Stomach (tissue), 8 donors: ENCODE measurements at regions not wholly inside any gene's neighbourhood (a gene's known extent, or its start where the extent isn't known, plus 50 kb on each side); places are given as distances from the start of the nearest gene placed in this dataset.

Source experiments
- DNase-seq, 2 donors: peaks; one replicate each; pipeline versions ENCODE4 v3.0.0 to v3.0.0-alpha.2; 2013 to 2019
- H3K27ac ChIP-seq, 5 donors: fragments of 200-600 bp in 4 of 5; sonication (generic) in 4 of 5; one replicate each; pipeline ENCODE4 v1.5.1; 2013 to 2019; ENCODE audit warnings: mild to moderate bottlenecking in 1 of 5, moderate library complexity in 1 of 5
- H3K27me3 ChIP-seq, 3 donors: fragments of 200-600 bp; sonication (generic); one replicate each; pipeline ENCODE4 v1.5.1; 2017 to 2019; ENCODE audit warnings: mixed run types in 1 of 3
- H3K36me3 ChIP-seq, 4 donors: fragments of 200-600 bp; sonication (generic); 1 replicate in 3 of 4; 2 replicates in 1 of 4; pipeline ENCODE4 v1.5.1; 2016 to 2019
- H3K4me1 ChIP-seq, 4 donors: fragments of 200-600 bp; sonication (generic); one replicate each; pipeline ENCODE4 v1.5.1; 2016 to 2019
- H3K4me3 ChIP-seq, 4 donors: fragments of 200-600 bp; sonication (generic) in 3 of 4; one replicate each; pipeline ENCODE4 v1.5.1; 2016 to 2019; ENCODE audit warnings: mild to moderate bottlenecking in 1 of 4
- H3K9me3 ChIP-seq, 4 donors: fragments of 200-600 bp; sonication (generic); one replicate each; pipeline ENCODE4 v1.5.1; 2016 to 2019
- CTCF ChIP-seq, 7 experiments: fragments of 450-650 bp in 4 of 7; fragments of 200-600 bp in 3 of 7; sonication (generic) in 3 of 7; IDR thresholded peaks; one replicate each; pipeline ENCODE4 v1.5.1; 2016 to 2019; ENCODE audit warnings: antibody characterized with exemption in 7 of 7, control low read depth in 2 of 7, mild to moderate bottlenecking in 1 of 7
- EP300 ChIP-seq: sonication (generic); formaldehyde crosslinking; IDR thresholded peaks from one replicate; pipeline ENCODE4 v1.6.1; 2017; ENCODE audit warnings: antibody characterized with exemption
- POLR2A ChIP-seq, 4 donors: fragments of 450-650 bp; IDR thresholded peaks; one replicate each; pipeline ENCODE4 v1.6.1; 2016; ENCODE audit warnings: antibody characterized with exemption in 4 of 4, control low read depth in 2 of 4, mild to moderate bottlenecking in 1 of 4, moderate library complexity in 1 of 4
- POLR2AphosphoS5 ChIP-seq, 3 donors: sonication (generic); formaldehyde crosslinking; IDR thresholded peaks; one replicate each; pipeline ENCODE4 v1.6.1; 2016; ENCODE audit warnings: antibody characterized with exemption in 3 of 3
- WGBS, 5 donors: extraction: QIAGEN DNeasy Blood & Tissue Kit in 3 of 5; methylation state at CpG; one replicate each; pipeline versions ENCODE4 v1.1.5 to v1.1.7; 2013 to 2018; 5-methylcytosine and 5-hydroxymethylcytosine counted together
- intact Hi-C: fragments of 100-400 bp; cut with DNase I; formaldehyde crosslinking; loops from one replicate; pipeline ENCODE4 v1.15.1; 2023; ENCODE audit warnings: low total_unique reads
- donor health status: healthy with polysubstance abuse.
- donor health status: Bipolar disorder and iron deficiency.
- donor health status: healthy.

- 38 to 57% (median 47%) methylated on average over 1 of the region's 1 CpG for WGBS, 5 donors
- no peak overlapping the region for H3K4me3 ChIP-seq
- intact Hi-C loops = no loop called here
These were observed 1223.5 kb downstream of the SLITRK1 start for GRCh38 chr13:82658811-82659210.

GRCh38 chr13:82657471-82657870, 1224.8 kb downstream of the SLITRK1 start:
- Histone ChIP-seq H3K27ac (no peak overlapping the region), H3K4me3 (no peak overlapping the region), H3K9me3 (peaks cover 0 to 12% (median 0%) of the 10 kb centered on the region in 4 donors), H3K27me3 (no peaks in the 10 kb centered on the region), H3K36me3 (no peaks in the 10 kb centered on the region), H3K4me1 (no peaks in the 10 kb centered on the region)
- TF ChIP-seq EP300 (no peak), POLR2AphosphoS5 (IDR thresholded peaks at IDR 0.05) (no peak), POLR2A (IDR thresholded peaks at IDR 0.05) (no peak), CTCF (IDR thresholded peaks at IDR 0.05) (no peak)
- intact Hi-C loops = no loop called here
- DNase-seq = no peak
- 79 to 94% (median 92%) methylated on average over 3 of the region's 3 CpGs for WGBS, 5 donors

More at GRCh38 chr13:82658811-82659210, 1223.5 kb downstream of the SLITRK1 start:
- TF ChIP-seq CTCF (IDR thresholded peaks at IDR 0.05) = no peak
- TF ChIP-seq POLR2A (IDR thresholded peaks at IDR 0.05) = no peak
- no peak for TF ChIP-seq POLR2AphosphoS5 (IDR thresholded peaks at IDR 0.05)
- no peak for TF ChIP-seq EP300
- Histone ChIP-seq H3K36me3 (no peaks in the 10 kb centered on the region), H3K27me3 (no peaks in the 10 kb centered on the region), H3K9me3 (peaks cover 0 to 12% (median 0%) of the 10 kb centered on the region in 4 donors), H3K27ac (no peak overlapping the region), H3K4me1 (no peaks in the 10 kb centered on the region)
- no peak for DNase-seq

GRCh38 chr13:82654861-82655855, 1227.1 kb downstream of the SLITRK1 start:
- no peaks in the 10 kb centered on the region for H3K36me3 ChIP-seq
- peak in 1 of 2 donors; percentile 1 for DNase-seq
- TF ChIP-seq POLR2AphosphoS5 (IDR thresholded peaks at IDR 0.05) (no peak), POLR2A (IDR thresholded peaks at IDR 0.05) (no peak), CTCF (IDR thresholded peaks at IDR 0.05) (no peak), EP300 (no peak)
- no peak overlapping the region for H3K27ac ChIP-seq
- 72 to 88% (median 86%) methylated on average over 16 of the region's 16 CpGs for WGBS, 5 donors
- H3K4me3 ChIP-seq = no peak overlapping the region
- H3K4me1 ChIP-seq = no peaks in the 10 kb centered on the region
- no peaks in the 10 kb centered on the region for H3K27me3 ChIP-seq
- peaks cover 0 to 12% (median 0%) of the 10 kb centered on the region in 4 donors for H3K9me3 ChIP-seq
- intact Hi-C loops = no loop called here

- TF ChIP-seq EP300 (no peak), CTCF (IDR thresholded peaks at IDR 0.05) (no peak), POLR2AphosphoS5 (IDR thresholded peaks at IDR 0.05) (no peak)
- no peaks in the 10 kb centered on the region for H3K36me3 ChIP-seq
- H3K27ac ChIP-seq = no peak overlapping the region
- no peaks in the 10 kb centered on the region for H3K27me3 ChIP-seq
- no peaks in the 10 kb centered on the region for H3K4me1 ChIP-seq
- WGBS, 5 donors = 51 to 70% (median 63%) methylated on average over 1 of the region's 1 CpG
- no peak overlapping the region for H3K4me3 ChIP-seq
- intact Hi-C loops = no loop called here
- DNase-seq = no peak
- peaks cover 0 to 6% (median 0%) of the 10 kb centered on the region in 4 donors for H3K9me3 ChIP-seq
These were observed 1228.1 kb downstream of the SLITRK1 start for GRCh38 chr13:82654143-82654542.
